ENCODE measurements at regions not wholly inside any gene's neighbourhood (a gene's known extent, or its start where the extent isn't known, plus 50 kb on each side); places are given as distances from the start of the nearest gene placed in this dataset.

GRCh38 chr7:20911081-20911480, 124.4 kb upstream of the SP8 start (continued):
- TF ChIP-seq, protein P1, sequence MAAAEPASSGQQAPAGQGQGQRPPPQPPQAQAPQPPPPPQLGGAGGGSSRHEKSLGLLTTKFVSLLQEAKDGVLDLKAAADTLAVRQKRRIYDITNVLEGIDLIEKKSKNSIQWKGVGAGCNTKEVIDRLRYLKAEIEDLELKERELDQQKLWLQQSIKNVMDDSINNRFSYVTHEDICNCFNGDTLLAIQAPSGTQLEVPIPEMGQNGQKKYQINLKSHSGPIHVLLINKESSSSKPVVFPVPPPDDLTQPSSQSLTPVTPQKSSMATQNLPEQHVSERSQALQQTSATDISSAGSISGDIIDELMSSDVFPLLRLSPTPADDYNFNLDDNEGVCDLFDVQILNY (CRISPR knock-in tag; IDR thresholded peaks at IDR 0.05), result no peak
- TF ChIP-seq, protein P2, sequence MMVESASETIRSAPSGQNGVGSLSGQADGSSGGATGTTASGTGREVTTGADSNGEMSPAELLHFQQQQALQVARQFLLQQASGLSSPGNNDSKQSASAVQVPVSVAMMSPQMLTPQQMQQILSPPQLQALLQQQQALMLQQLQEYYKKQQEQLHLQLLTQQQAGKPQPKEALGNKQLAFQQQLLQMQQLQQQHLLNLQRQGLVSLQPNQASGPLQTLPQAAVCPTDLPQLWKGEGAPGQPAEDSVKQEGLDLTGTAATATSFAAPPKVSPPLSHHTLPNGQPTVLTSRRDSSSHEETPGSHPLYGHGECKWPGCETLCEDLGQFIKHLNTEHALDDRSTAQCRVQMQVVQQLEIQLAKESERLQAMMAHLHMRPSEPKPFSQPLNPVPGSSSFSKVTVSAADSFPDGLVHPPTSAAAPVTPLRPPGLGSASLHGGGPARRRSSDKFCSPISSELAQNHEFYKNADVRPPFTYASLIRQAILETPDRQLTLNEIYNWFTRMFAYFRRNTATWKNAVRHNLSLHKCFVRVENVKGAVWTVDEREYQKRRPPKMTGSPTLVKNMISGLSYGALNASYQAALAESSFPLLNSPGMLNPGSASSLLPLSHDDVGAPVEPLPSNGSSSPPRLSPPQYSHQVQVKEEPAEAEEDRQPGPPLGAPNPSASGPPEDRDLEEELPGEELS (CRISPR knock-in tag; IDR thresholded peaks at IDR 0.05), result no peak
- TF ChIP-seq ARID4B (CRISPR knock-in tag; IDR thresholded peaks at IDR 0.05; ENCODE audit: borderline replicate concordance) (no peak), PREB (CRISPR knock-in tag; IDR thresholded peaks at IDR 0.05; ENCODE audit: borderline replicate concordance) (no peak), PRRX2 (CRISPR knock-in tag; IDR thresholded peaks at IDR 0.05) (no peak), AR (CRISPR knock-in tag; IDR thresholded peaks at IDR 0.05) (no peak), NR3C1 (CRISPR knock-in tag; conservative IDR thresholded peaks at IDR 0.05; ENCODE audit: low read depth) (no peak), CREB1 (CRISPR knock-in tag; IDR thresholded peaks at IDR 0.05) (no peak), SP1 (CRISPR knock-in tag; conservative IDR thresholded peaks at IDR 0.05) (no peak)
- TF ChIP-seq, protein P3, sequence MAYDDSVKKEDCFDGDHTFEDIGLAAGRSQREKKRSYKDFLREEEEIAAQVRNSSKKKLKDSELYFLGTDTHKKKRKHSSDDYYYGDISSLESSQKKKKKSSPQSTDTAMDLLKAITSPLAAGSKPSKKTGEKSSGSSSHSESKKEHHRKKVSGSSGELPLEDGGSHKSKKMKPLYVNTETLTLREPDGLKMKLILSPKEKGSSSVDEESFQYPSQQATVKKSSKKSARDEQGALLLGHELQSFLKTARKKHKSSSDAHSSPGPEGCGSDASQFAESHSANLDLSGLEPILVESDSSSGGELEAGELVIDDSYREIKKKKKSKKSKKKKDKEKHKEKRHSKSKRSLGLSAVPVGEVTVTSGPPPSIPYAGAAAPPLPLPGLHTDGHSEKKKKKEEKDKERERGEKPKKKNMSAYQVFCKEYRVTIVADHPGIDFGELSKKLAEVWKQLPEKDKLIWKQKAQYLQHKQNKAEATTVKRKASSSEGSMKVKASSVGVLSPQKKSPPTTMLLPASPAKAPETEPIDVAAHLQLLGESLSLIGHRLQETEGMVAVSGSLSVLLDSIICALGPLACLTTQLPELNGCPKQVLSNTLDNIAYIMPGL (CRISPR knock-in tag; IDR thresholded peaks at IDR 0.05), result no peak

- H3K27me3 Mint-ChIP-seq (ENCODE audit: low read depth), result no peaks in the 10 kb centered on the region
- no peak overlapping the region for H3K4me3 Mint-ChIP-seq
- ATAC-seq (no peak), DNase-seq (ENCODE audit: low spot score) (no peak)
- H3K27ac Mint-ChIP-seq, result no peak overlapping the region
- peaks cover 19% of the 10 kb centered on the region for H3K4me1 Mint-ChIP-seq
- H3K9me3 Mint-ChIP-seq, result 0 out of 2 replicates have a peak, but pooled peaks cover 3% of the 10 kb centered on the region
- TF ChIP-seq EMX1 (CRISPR knock-in tag; IDR thresholded peaks at IDR 0.05) (no peak), RELA (CRISPR knock-in tag; IDR thresholded peaks at IDR 0.05; ENCODE audit: borderline replicate concordance) (no peak)
- TF ChIP-seq, protein P4, sequence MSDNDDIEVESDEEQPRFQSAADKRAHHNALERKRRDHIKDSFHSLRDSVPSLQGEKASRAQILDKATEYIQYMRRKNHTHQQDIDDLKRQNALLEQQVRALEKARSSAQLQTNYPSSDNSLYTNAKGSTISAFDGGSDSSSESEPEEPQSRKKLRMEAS (CRISPR knock-in tag; IDR thresholded peaks at IDR 0.05), result no peak
- TF ChIP-seq, protein P5, sequence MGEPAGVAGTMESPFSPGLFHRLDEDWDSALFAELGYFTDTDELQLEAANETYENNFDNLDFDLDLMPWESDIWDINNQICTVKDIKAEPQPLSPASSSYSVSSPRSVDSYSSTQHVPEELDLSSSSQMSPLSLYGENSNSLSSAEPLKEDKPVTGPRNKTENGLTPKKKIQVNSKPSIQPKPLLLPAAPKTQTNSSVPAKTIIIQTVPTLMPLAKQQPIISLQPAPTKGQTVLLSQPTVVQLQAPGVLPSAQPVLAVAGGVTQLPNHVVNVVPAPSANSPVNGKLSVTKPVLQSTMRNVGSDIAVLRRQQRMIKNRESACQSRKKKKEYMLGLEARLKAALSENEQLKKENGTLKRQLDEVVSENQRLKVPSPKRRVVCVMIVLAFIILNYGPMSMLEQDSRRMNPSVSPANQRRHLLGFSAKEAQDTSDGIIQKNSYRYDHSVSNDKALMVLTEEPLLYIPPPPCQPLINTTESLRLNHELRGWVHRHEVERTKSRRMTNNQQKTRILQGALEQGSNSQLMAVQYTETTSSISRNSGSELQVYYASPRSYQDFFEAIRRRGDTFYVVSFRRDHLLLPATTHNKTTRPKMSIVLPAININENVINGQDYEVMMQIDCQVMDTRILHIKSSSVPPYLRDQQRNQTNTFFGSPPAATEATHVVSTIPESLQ (CRISPR knock-in tag; IDR thresholded peaks at IDR 0.05), result no peak
- POLR2A ChIA-PET, result no interaction called here
- CTCF ChIA-PET, result interaction anchor here (1.2 kb wide), 1 partner anchor 340 kb away, joined by 3 read pairs; no protein-coding TSS in a partner anchor
- no peaks in the 10 kb centered on the region for H3K36me3 Mint-ChIP-seq
Observed at GRCh38 chr7:20913853-20914252, 127.2 kb upstream of the SP8 start.
